ENCODE measurements at regions not wholly inside any gene's neighbourhood (a gene's known extent, or its start where the extent isn't known, plus 50 kb on each side); places are given as distances from the start of the nearest gene placed in this dataset.

GRCh38 chr20:39669659-39670058, 707.5 kb downstream of the DHX35 start:
- no peak for TF ChIP-seq ZSCAN18 (tag by site-specific recombination; IDR thresholded peaks at IDR 0.05)
- no peak for TF ChIP-seq ZFHX2 (tag by site-specific recombination; conservative IDR thresholded peaks at IDR 0.05)
- no peak for TF ChIP-seq ZNF488 (tag by site-specific recombination; IDR thresholded peaks at IDR 0.05)
- no peak for TF ChIP-seq ZNF266 (tag by site-specific recombination; IDR thresholded peaks at IDR 0.05; ENCODE audit: low read depth)
- no peak for TF ChIP-seq ZNF776 (tag by site-specific recombination; IDR thresholded peaks at IDR 0.05; ENCODE audit: borderline replicate concordance)
- no peak for TF ChIP-seq PATZ1 (tag by site-specific recombination; IDR thresholded peaks at IDR 0.05)
- TF ChIP-seq ZNF398 (tag by site-specific recombination; IDR thresholded peaks at IDR 0.05) = no peak
- no peak for TF ChIP-seq ZNF701 (tag by site-specific recombination; IDR thresholded peaks at IDR 0.05)
- TF ChIP-seq TRIM28 (IDR thresholded peaks at IDR 0.05; ENCODE audit: borderline replicate concordance, low read length) = no peak
- no peak for TF ChIP-seq ZNF610 (tag by site-specific recombination; IDR thresholded peaks at IDR 0.05; ENCODE audit: borderline replicate concordance)
- no peak for TF ChIP-seq SP2 (tag by site-specific recombination; IDR thresholded peaks at IDR 0.05)
- no peak for TF ChIP-seq ZNF23 (tag by site-specific recombination; IDR thresholded peaks at IDR 0.05; ENCODE audit: borderline replicate concordance)
- no peak for TF ChIP-seq ZNF629 (tag by site-specific recombination; IDR thresholded peaks at IDR 0.05)
- no peak for TF ChIP-seq ZNF214 (tag by site-specific recombination; IDR thresholded peaks at IDR 0.05; ENCODE audit: borderline replicate concordance)
- Histone ChIP-seq H3K36me3 (ENCODE audit: control insufficient read depth in 2 of 2, insufficient read depth in 1 of 2, low read length in 2 of 2) (no peaks in the 10 kb centered on the region), H3K27ac (ENCODE audit: extremely low read depth, low read depth, low read length) (no peak overlapping the region), H3K4me1 (ENCODE audit: control insufficient read depth, insufficient read depth, low read length) (no peaks in the 10 kb centered on the region), H3K9me3 (ENCODE audit: control insufficient read depth, insufficient read depth, low read depth, low read length) (no peaks in the 10 kb centered on the region), H3K4me3 (ENCODE audit: low read depth, low read length) (no peak overlapping the region)
- ChIA-PET CTCF (interaction anchor here (0.6 kb wide), 2 partner anchors 47 to 1298 kb away, joined by 4 to 6 read pairs; no protein-coding TSS in a partner anchor), POLR2A (no interaction called here)

- Histone ChIP-seq H3K9me3 (ENCODE audit: control insufficient read depth, insufficient read depth, low read depth, low read length) (no peaks in the 10 kb centered on the region), H3K4me3 (ENCODE audit: low read depth, low read length) (no peak overlapping the region), H3K27ac (ENCODE audit: extremely low read depth, low read depth, low read length) (no peak overlapping the region), H3K4me1 (ENCODE audit: control insufficient read depth, insufficient read depth, low read length) (no peaks in the 10 kb centered on the region), H3K36me3 (ENCODE audit: control insufficient read depth in 2 of 2, insufficient read depth in 1 of 2, low read length in 2 of 2) (no peaks in the 10 kb centered on the region)
- ChIA-PET CTCF (no interaction called here), POLR2A (no interaction called here)
- TF ChIP-seq CTCF (tag by site-specific recombination; IDR thresholded peaks at IDR 0.05) = no peak
- no peak for TF ChIP-seq ZNF133 (tag by site-specific recombination; IDR thresholded peaks at IDR 0.05)
- no peak for TF ChIP-seq ZNF280D (tag by site-specific recombination; IDR thresholded peaks at IDR 0.05)
- TF ChIP-seq MEIS1 (CRISPR knock-in tag; IDR thresholded peaks at IDR 0.05; ENCODE audit: borderline replicate concordance) = no peak
- TF ChIP-seq ZNF518A (tag by site-specific recombination; conservative IDR thresholded peaks at IDR 0.05; ENCODE audit: low read depth) = no peak
Measured at GRCh38 chr20:39668038-39668437, 705.9 kb downstream of the DHX35 start.

Data from HEK293 (cell line).